ENCODE measurements at regions not wholly inside any gene's neighbourhood (a gene's known extent, or its start where the extent isn't known, plus 50 kb on each side); places are given as distances from the start of the nearest gene placed in this dataset.
"Not testable (repeated sequence)": the region's sequence is repeated elsewhere in the genome, so short reads cannot be mapped to it uniquely, and the experiment has no call there.

- Histone ChIP-seq H3K4me3 (ENCODE audit: low read length) (no peak overlapping the region), H3K9ac (ENCODE audit: low read depth, low read length) (no peak overlapping the region), H3K4me1 (ENCODE audit: control insufficient read depth, insufficient read depth, low read length) (no peaks in the 10 kb centered on the region), H3K9me3 (replicated peaks; ENCODE audit: low read length) (no peaks in the 10 kb centered on the region), H3K36me3 (ENCODE audit: insufficient read depth, low read length) (no peaks in the 10 kb centered on the region), H3K4me2 (ENCODE audit: low read length) (no peak overlapping the region), H3K27me3 (ENCODE audit: control insufficient read depth, insufficient read depth, low read length) (no peaks in the 10 kb centered on the region)
Measured at GRCh38 chr12:19671695-19672094, 232.4 kb downstream of the AEBP2 start.

- Histone ChIP-seq H3K4me3 (ENCODE audit: low read length) (no peak overlapping the region), H3K36me3 (ENCODE audit: insufficient read depth, low read length) (no peaks in the 10 kb centered on the region), H3K4me2 (ENCODE audit: low read length) (no peak overlapping the region), H3K4me1 (ENCODE audit: control insufficient read depth, insufficient read depth, low read length) (no peaks in the 10 kb centered on the region), H3K9ac (ENCODE audit: low read depth, low read length) (no peak overlapping the region), H3K9me3 (replicated peaks; ENCODE audit: low read length) (no peaks in the 10 kb centered on the region), H3K27me3 (ENCODE audit: control insufficient read depth, insufficient read depth, low read length) (no peaks in the 10 kb centered on the region)
Measured at GRCh38 chr12:19674437-19674836, 235.1 kb downstream of the AEBP2 start.

- H3K9ac ChIP-seq (ENCODE audit: low read depth, low read length), result no peak overlapping the region
- no peaks in the 10 kb centered on the region for H3K27me3 ChIP-seq (ENCODE audit: control insufficient read depth, insufficient read depth, low read length)
- H3K4me3 ChIP-seq (ENCODE audit: low read length), result no peak overlapping the region
- H3K36me3 ChIP-seq (ENCODE audit: insufficient read depth, low read length), result no peaks in the 10 kb centered on the region
- H3K9me3 ChIP-seq (replicated peaks; ENCODE audit: low read length), result no peaks in the 10 kb centered on the region
- no peak overlapping the region for H3K4me2 ChIP-seq (ENCODE audit: low read length)
- no peaks in the 10 kb centered on the region for H3K4me1 ChIP-seq (ENCODE audit: control insufficient read depth, insufficient read depth, low read length)
Measured at GRCh38 chr12:19675361-19675760, 236.1 kb downstream of the AEBP2 start.

- H3K9me3 ChIP-seq (replicated peaks; ENCODE audit: low read length); H3K36me3 ChIP-seq (ENCODE audit: insufficient read depth, low read length); H3K4me2 ChIP-seq (ENCODE audit: low read length); H3K9ac ChIP-seq (ENCODE audit: low read depth, low read length); H3K4me3 ChIP-seq (ENCODE audit: low read length); H3K4me1 ChIP-seq (ENCODE audit: control insufficient read depth, insufficient read depth, low read length); H3K27me3 ChIP-seq (ENCODE audit: control insufficient read depth, insufficient read depth, low read length): not testable (repeated sequence)
Measured at GRCh38 chr12:19678501-19678900, 239.2 kb downstream of the AEBP2 start.

GRCh38 chr12:19681007-19681406 is 241.7 kb downstream of the AEBP2 start:
- Histone ChIP-seq H3K4me3 (ENCODE audit: low read length) (no peak overlapping the region), H3K27me3 (ENCODE audit: control insufficient read depth, insufficient read depth, low read length) (no peaks in the 10 kb centered on the region), H3K9me3 (replicated peaks; ENCODE audit: low read length) (no peaks in the 10 kb centered on the region), H3K4me1 (ENCODE audit: control insufficient read depth, insufficient read depth, low read length) (peaks cover 14% of the 10 kb centered on the region), H3K36me3 (ENCODE audit: insufficient read depth, low read length) (no peaks in the 10 kb centered on the region), H3K4me2 (ENCODE audit: low read length) (no peak overlapping the region), H3K9ac (ENCODE audit: low read depth, low read length) (no peak overlapping the region)

GRCh38 chr12:19683178-19683927 is 244.1 kb downstream of the AEBP2 start:
- Histone ChIP-seq H3K9me3 (replicated peaks; ENCODE audit: low read length) (no peaks in the 10 kb centered on the region), H3K4me2 (ENCODE audit: low read length) (peak overlapping the region; percentile 77), H3K4me1 (ENCODE audit: control insufficient read depth, insufficient read depth, low read length) (peaks cover 14% of the 10 kb centered on the region), H3K36me3 (ENCODE audit: insufficient read depth, low read length) (no peaks in the 10 kb centered on the region), H3K4me3 (ENCODE audit: low read length) (peak overlapping the region; percentile 51), H3K9ac (ENCODE audit: low read depth, low read length) (peak overlapping the region; percentile 48), H3K27me3 (ENCODE audit: control insufficient read depth, insufficient read depth, low read length) (no peaks in the 10 kb centered on the region)

- H3K9ac ChIP-seq (ENCODE audit: low read depth, low read length), result no peak overlapping the region
- H3K4me2 ChIP-seq (ENCODE audit: low read length), result no peak overlapping the region
- no peaks in the 10 kb centered on the region for H3K27me3 ChIP-seq (ENCODE audit: control insufficient read depth, insufficient read depth, low read length)
- H3K4me1 ChIP-seq (ENCODE audit: control insufficient read depth, insufficient read depth, low read length), result peaks cover 14% of the 10 kb centered on the region
- H3K36me3 ChIP-seq (ENCODE audit: insufficient read depth, low read length), result no peaks in the 10 kb centered on the region
- H3K4me3 ChIP-seq (ENCODE audit: low read length), result no peak overlapping the region
- no peaks in the 10 kb centered on the region for H3K9me3 ChIP-seq (replicated peaks; ENCODE audit: low read length)
Measured at GRCh38 chr12:19687371-19687770, 248.1 kb downstream of the AEBP2 start.

- Histone ChIP-seq H3K4me2 (ENCODE audit: low read length) (no peak overlapping the region), H3K4me1 (ENCODE audit: control insufficient read depth, insufficient read depth, low read length) (peaks cover 5% of the 10 kb centered on the region), H3K9ac (ENCODE audit: low read depth, low read length) (no peak overlapping the region), H3K27me3 (ENCODE audit: control insufficient read depth, insufficient read depth, low read length) (no peaks in the 10 kb centered on the region), H3K4me3 (ENCODE audit: low read length) (no peak overlapping the region), H3K9me3 (replicated peaks; ENCODE audit: low read length) (no peaks in the 10 kb centered on the region), H3K36me3 (ENCODE audit: insufficient read depth, low read length) (no peaks in the 10 kb centered on the region)
Measured at GRCh38 chr12:19688532-19688931, 249.2 kb downstream of the AEBP2 start.

- Histone ChIP-seq H3K4me2 (ENCODE audit: low read length) (no peak overlapping the region), H3K4me1 (ENCODE audit: control insufficient read depth, insufficient read depth, low read length) (no peaks in the 10 kb centered on the region), H3K9me3 (replicated peaks; ENCODE audit: low read length) (no peaks in the 10 kb centered on the region), H3K9ac (ENCODE audit: low read depth, low read length) (no peak overlapping the region), H3K4me3 (ENCODE audit: low read length) (no peak overlapping the region), H3K36me3 (ENCODE audit: insufficient read depth, low read length) (no peaks in the 10 kb centered on the region), H3K27me3 (ENCODE audit: control insufficient read depth, insufficient read depth, low read length) (no peaks in the 10 kb centered on the region)
Measured at GRCh38 chr12:19689226-19689625, 249.9 kb downstream of the AEBP2 start.

GRCh38 chr12:19689801-19690472 is 250.6 kb downstream of the AEBP2 start:
- no peaks in the 10 kb centered on the region for H3K9me3 ChIP-seq (replicated peaks; ENCODE audit: low read length)
- no peak overlapping the region for H3K9ac ChIP-seq (ENCODE audit: low read depth, low read length)
- H3K27me3 ChIP-seq (ENCODE audit: control insufficient read depth, insufficient read depth, low read length), result no peaks in the 10 kb centered on the region
- no peak overlapping the region for H3K4me2 ChIP-seq (ENCODE audit: low read length)
- no peak overlapping the region for H3K4me3 ChIP-seq (ENCODE audit: low read length)
- no peaks in the 10 kb centered on the region for H3K36me3 ChIP-seq (ENCODE audit: insufficient read depth, low read length)
- no peaks in the 10 kb centered on the region for H3K4me1 ChIP-seq (ENCODE audit: control insufficient read depth, insufficient read depth, low read length)

- Histone ChIP-seq H3K4me1 (ENCODE audit: control insufficient read depth, insufficient read depth, low read length) (peaks cover 5% of the 10 kb centered on the region), H3K9me3 (replicated peaks; ENCODE audit: low read length) (no peaks in the 10 kb centered on the region), H3K4me2 (ENCODE audit: low read length) (no peak overlapping the region), H3K27me3 (ENCODE audit: control insufficient read depth, insufficient read depth, low read length) (no peaks in the 10 kb centered on the region), H3K9ac (ENCODE audit: low read depth, low read length) (no peak overlapping the region), H3K36me3 (ENCODE audit: insufficient read depth, low read length) (no peaks in the 10 kb centered on the region), H3K4me3 (ENCODE audit: low read length) (no peak overlapping the region)
Measured at GRCh38 chr12:19692091-19692490, 252.8 kb downstream of the AEBP2 start.

GRCh38 chr12:19692566-19692965 is 253.3 kb downstream of the AEBP2 start:
- no peak overlapping the region for H3K9ac ChIP-seq (ENCODE audit: low read depth, low read length)
- no peak overlapping the region for H3K4me3 ChIP-seq (ENCODE audit: low read length)
- peaks cover 5% of the 10 kb centered on the region for H3K4me1 ChIP-seq (ENCODE audit: control insufficient read depth, insufficient read depth, low read length)
- H3K27me3 ChIP-seq (ENCODE audit: control insufficient read depth, insufficient read depth, low read length), result no peaks in the 10 kb centered on the region
- H3K36me3 ChIP-seq (ENCODE audit: insufficient read depth, low read length), result no peaks in the 10 kb centered on the region
- H3K4me2 ChIP-seq (ENCODE audit: low read length), result no peak overlapping the region
- H3K9me3 ChIP-seq (replicated peaks; ENCODE audit: low read length), result no peaks in the 10 kb centered on the region

Data from skeletal muscle satellite cell (primary cell).